C4-2B (cell line): ENCODE measurements at regions not wholly inside any gene's neighbourhood (a gene's known extent, or its start where the extent isn't known, plus 50 kb on each side); places are given as distances from the start of the nearest gene placed in this dataset.

ENCODE experiments used
- ZFX ChIP-seq: fragments of 450-650 bp; IDR thresholded peaks from 2 replicates; pipeline ENCODE4 v1.6.1; 2017
- TF ChIP-seq, protein P1 (sequence below): fragments of 450-650 bp; conservative IDR thresholded peaks from 2 replicates; pipeline ENCODE4 v1.5.1; 2017; ENCODE audit warnings: mild to moderate bottlenecking

DNA sequence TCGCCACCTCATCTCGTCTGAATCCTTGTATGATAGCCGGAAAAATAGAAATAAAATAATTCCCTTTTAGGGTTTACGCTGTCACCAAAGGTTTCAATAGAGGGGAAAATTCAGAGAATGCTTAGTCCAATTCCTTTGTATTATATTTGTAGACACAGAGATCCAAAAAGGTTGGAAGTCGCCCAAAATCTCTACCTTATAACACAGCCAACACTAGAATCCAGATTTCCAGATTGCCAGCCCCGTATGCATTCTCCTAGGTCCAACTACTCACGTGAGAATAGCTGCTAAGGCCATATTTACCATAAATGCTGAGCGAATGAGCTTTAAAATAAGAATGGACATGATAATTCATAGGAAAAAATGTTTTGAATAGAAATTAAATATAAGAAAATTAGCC is 124.5 kb downstream of the KCNK1 start:
- TF ChIP-seq, protein P1, sequence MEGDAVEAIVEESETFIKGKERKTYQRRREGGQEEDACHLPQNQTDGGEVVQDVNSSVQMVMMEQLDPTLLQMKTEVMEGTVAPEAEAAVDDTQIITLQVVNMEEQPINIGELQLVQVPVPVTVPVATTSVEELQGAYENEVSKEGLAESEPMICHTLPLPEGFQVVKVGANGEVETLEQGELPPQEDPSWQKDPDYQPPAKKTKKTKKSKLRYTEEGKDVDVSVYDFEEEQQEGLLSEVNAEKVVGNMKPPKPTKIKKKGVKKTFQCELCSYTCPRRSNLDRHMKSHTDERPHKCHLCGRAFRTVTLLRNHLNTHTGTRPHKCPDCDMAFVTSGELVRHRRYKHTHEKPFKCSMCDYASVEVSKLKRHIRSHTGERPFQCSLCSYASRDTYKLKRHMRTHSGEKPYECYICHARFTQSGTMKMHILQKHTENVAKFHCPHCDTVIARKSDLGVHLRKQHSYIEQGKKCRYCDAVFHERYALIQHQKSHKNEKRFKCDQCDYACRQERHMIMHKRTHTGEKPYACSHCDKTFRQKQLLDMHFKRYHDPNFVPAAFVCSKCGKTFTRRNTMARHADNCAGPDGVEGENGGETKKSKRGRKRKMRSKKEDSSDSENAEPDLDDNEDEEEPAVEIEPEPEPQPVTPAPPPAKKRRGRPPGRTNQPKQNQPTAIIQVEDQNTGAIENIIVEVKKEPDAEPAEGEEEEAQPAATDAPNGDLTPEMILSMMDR = no peak
- TF ChIP-seq ZFX = no peak
